ENCODE measurements at regions not wholly inside any gene's neighbourhood (a gene's known extent, or its start where the extent isn't known, plus 50 kb on each side); places are given as distances from the start of the nearest gene placed in this dataset.

DNA sequence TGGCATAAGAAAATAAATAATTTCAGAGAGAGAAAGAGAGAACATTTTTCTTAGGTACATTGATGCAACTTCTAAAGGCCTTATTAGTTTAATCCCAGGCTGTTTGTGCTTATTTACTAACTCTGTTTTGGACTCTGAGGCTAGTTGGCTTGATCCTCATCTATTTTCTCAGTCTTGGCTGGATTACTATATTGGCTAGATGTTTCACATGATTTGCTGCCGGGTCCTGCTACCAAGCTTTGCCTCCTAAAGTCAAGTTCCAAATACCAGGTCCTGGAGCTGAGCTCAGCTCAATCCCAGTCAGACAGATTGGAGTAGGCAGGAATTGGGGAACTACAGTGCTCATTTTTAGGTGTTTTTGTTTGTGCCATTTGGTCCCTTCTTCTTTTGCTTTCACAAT, 340.8 kb downstream of the BCAT1 start:
- no peak for DNase-seq (ENCODE audit: extremely low read depth in 1 of 2, low read depth in 1 of 2)

GRCh38 chr12:24605916-24606315, 343.0 kb downstream of the BCAT1 start:
- DNase-seq (ENCODE audit: extremely low read depth in 1 of 2, low read depth in 1 of 2) = no peak

DNA sequence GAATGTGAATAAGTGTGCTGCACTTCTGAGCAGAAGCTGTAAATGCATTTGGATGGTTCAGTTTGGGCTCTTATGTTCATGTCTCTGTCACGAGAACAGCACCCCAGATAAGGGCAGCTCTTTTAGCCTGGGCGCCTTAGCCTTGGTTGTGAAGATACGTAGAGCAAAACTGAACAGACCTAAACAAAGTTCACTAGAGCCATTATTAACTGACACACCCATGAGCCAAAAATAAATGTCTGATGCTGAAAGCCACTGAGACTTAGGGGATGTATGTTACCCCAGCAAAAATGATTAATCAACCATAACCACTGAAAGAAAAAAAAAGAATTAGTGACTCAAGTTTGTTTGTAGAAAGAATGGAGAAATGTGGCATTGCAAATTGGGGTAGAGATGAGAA, 343.4 kb downstream of the BCAT1 start:
- no peak for DNase-seq (ENCODE audit: extremely low read depth in 1 of 2, low read depth in 1 of 2)

DNA sequence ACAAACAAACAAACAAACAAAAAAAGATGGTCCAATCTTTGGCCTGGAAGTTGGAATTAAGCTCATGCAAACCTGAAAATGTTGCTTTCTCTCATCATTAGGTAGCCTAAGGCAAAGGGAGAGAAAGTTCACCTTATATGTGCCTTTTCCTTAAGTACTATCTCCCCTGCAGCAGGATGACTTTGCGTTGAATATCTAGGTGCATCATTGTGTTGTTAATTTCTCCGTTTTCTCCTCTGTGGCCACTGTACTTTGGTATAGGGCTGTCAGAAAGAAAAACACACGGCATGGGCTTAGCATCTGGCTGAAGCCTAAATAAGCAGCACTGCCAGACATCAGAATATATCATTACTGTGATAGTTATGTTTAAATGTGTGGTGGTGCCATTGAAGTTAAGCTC, 345.5 kb downstream of the BCAT1 start:
- DNase-seq (ENCODE audit: extremely low read depth in 1 of 2, low read depth in 1 of 2) = no peak

DNA sequence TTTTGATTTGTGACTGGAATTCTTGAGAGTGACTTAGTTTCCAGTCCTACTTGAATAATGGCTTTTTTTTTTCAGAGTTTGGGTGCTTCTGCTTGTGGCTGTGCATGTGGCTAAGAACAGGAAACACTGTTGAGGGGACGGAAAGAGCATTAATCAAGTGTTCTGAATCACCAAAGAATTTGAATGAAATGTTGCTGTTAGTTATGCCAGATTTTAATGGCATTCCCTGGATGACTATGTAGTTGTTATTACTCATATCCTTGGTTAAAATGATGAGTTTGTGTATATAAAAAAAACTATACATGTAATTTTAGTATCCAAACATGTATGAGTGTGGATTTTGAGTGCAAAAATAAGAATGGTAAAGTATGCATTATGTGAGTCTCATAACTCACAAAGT, 347.9 kb downstream of the BCAT1 start:
- DNase-seq (ENCODE audit: extremely low read depth in 1 of 2, low read depth in 1 of 2) = no peak

GRCh38 chr12:24600551-24600950, 348.4 kb downstream of the BCAT1 start:
- DNase-seq (ENCODE audit: extremely low read depth in 1 of 2, low read depth in 1 of 2) = no peak

- DNase-seq (ENCODE audit: extremely low read depth in 1 of 2, low read depth in 1 of 2) = no peak
Observed at GRCh38 chr12:24599736-24600135, 349.2 kb downstream of the BCAT1 start.

DNA sequence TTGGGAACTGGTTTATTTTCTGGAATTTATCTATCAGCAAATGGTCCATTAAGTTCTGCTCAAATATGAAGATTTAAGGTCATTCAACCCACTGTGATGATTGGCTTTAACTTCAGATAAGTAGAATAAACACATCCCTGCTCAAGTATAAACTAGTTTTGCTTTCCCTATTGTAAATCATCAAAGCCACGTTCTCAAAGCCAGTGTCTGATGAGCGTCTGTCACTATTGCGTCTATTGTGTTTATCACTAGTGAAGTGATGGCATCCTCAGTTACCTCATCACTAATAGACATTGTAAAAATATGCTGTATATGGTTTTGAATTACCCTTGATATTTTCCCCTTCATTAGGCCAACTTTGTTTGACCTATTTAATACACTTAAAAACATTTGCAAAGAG, 351.3 kb downstream of the BCAT1 start:
- DNase-seq (ENCODE audit: extremely low read depth in 1 of 2, low read depth in 1 of 2) = no peak

DNA sequence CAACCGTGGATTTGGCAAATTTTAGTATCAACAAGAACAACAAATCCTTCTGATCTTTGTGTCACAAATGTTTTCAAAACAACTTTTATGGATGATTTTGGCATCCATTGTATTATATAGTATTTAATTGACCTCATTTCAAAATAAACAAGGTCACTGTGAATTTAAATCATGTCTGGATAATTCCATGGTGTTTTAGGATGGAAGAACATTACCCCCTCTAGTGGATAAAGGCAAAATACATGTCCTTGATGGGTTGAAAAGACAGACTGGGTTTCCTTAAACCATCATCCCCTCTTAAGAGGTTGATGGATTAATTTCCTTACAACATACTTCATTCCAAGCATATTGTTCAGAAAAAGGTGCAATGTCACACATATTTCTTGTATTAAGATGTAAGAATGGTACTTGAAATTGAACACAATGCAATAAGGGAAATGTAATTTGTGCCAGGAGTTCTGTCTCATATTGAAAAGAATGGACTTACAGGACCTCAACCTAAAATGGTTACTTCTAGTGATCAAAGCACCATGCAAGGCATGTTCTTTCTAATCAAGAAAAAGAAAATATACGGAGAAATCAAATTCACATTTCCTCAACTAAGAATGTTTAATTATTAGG, 352.0 kb downstream of the BCAT1 start:
- no peak for DNase-seq (ENCODE audit: extremely low read depth in 1 of 2, low read depth in 1 of 2)

- DNase-seq (ENCODE audit: extremely low read depth in 1 of 2, low read depth in 1 of 2) = no peak
Observed at GRCh38 chr12:24595652-24596235, 353.2 kb downstream of the BCAT1 start.

DNA sequence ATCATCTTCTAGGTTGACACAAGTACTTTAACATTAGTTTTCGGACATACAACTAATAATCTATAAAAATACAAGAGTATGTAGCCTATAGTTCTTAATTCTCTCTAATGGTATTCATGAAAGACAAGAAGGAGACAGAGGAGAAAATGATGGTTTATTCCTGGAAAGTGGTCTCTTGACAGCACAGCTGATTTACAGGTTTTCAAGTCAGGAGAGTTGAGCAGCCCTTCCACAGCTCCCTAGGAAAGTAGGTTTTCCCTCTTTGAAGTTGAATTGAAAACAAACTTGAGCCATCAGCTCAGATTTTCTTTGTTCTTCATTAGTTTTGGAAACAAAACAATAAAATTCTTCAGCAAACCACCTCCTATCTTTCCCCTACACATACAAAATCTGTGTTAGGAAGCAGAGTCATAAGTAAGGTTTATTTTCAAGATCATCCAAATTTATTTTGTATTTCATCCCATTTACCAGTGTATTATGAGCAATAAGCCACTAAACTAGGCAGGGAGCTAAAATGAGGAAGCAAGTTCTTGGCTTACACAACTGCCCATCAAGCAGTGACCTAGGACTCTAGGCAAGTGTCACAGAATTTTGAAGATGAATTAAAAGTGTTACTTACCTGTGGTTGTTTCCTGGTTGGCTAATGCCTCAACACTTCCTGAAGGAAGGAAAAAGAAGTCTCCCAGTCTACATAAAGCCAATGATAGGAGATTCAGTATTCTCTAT, 357.0 kb downstream of the BCAT1 start:
- no peak for DNase-seq (ENCODE audit: extremely low read depth in 1 of 2, low read depth in 1 of 2)

- no peak for DNase-seq (ENCODE audit: extremely low read depth in 1 of 2, low read depth in 1 of 2)
Observed at GRCh38 chr12:24591079-24591626, 357.7 kb downstream of the BCAT1 start.

DNA sequence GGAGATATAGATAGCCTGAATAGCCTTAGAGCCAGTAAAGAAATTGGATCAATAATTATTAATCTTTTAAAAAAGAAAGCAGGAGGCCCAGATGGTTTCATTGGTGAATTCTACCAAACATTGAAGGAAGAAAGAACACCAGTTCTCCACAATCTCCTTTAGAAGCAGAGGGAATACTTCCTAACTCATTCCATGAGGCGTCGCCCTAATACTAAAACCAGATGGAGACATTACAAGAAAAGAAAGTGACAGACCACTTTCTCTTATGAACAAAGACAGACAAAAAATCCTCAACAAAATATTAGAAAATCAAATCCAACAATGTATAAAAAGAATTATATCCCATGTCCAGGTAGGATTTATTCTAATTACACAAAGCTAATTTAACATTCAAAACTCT, 362.6 kb downstream of the BCAT1 start:
- DNase-seq (ENCODE audit: extremely low read depth in 1 of 2, low read depth in 1 of 2) = no peak

GRCh38 chr12:24584032-24584675, 364.7 kb downstream of the BCAT1 start:
- no peak for DNase-seq (ENCODE audit: extremely low read depth in 1 of 2, low read depth in 1 of 2)

- no peak for DNase-seq (ENCODE audit: extremely low read depth in 1 of 2, low read depth in 1 of 2)
Observed at GRCh38 chr12:24582954-24583601, 365.8 kb downstream of the BCAT1 start.

- no peak for DNase-seq (ENCODE audit: extremely low read depth in 1 of 2, low read depth in 1 of 2)
Observed at GRCh38 chr12:24574538-24574937, 374.4 kb downstream of the BCAT1 start.

- no peak for DNase-seq (ENCODE audit: extremely low read depth in 1 of 2, low read depth in 1 of 2)
Observed at GRCh38 chr12:24573621-24574020, 375.3 kb downstream of the BCAT1 start.

DNA sequence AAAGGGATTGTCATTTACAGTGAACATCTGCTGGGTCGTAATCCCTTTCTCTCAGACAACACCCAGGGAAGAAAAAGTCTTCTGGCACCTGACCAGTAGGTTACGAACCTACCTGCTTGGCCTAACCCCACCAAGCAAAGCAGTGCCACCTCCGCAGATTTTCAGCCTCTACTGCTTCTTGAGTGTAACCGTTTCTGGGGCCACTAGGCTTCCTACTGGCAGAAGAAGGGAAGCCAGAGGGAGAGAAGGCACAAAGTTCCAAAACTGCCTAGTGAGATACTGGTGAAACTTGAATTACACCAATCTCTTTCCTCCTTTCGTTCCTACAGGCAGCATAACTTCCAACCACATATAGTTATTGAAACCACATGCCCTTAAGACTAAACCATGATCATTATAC, 383.6 kb downstream of the BCAT1 start:
- no peak for DNase-seq (ENCODE audit: extremely low read depth in 1 of 2, low read depth in 1 of 2)

- no peak for DNase-seq (ENCODE audit: extremely low read depth in 1 of 2, low read depth in 1 of 2)
Observed at GRCh38 chr12:24562771-24563431, 386.0 kb downstream of the BCAT1 start.

- DNase-seq (ENCODE audit: extremely low read depth in 1 of 2, low read depth in 1 of 2) = no peak
Observed at GRCh38 chr12:24561882-24562770, 386.8 kb downstream of the BCAT1 start.

All from stimulated activated CD8-positive, alpha-beta memory T cell treated with anti-CD3 and anti-CD28 coated beads, Interleukin-7, amount 100 ng/mL, for 48 hours (primary cell).